Adrenal gland (tissue), 5 donors: ENCODE measurements at regions not wholly inside any gene's neighbourhood (a gene's known extent, or its start where the extent isn't known, plus 50 kb on each side); places are given as distances from the start of the nearest gene placed in this dataset.

ENCODE experiments used
- POLR2A ChIP-seq, 2 donors: fragments of 450-650 bp; IDR thresholded peaks; one replicate each; pipeline ENCODE4 v1.6.1; 2017; ENCODE audit warnings: antibody characterized with exemption in 2 of 2, mild to moderate bottlenecking in 2 of 2, moderate library complexity in 1 of 2
- TF ChIP-seq, protein P1 (sequence below), 6 experiments: fragments of 450-650 bp in 4 of 6; fragments of 200-600 bp in 2 of 6; sonication (generic) in 1 of 6; IDR thresholded peaks; 1 replicate in 5 of 6; 2 replicates in 1 of 6; pipeline versions ENCODE4 v1.5.1 to v1.8.0; 2016 to 2021; ENCODE audit warnings: antibody characterized with exemption in 6 of 6, mild to moderate bottlenecking in 2 of 6, moderate library complexity in 1 of 6
- donor health status: DM: no; HTN: no; CAD: no.

DNA sequence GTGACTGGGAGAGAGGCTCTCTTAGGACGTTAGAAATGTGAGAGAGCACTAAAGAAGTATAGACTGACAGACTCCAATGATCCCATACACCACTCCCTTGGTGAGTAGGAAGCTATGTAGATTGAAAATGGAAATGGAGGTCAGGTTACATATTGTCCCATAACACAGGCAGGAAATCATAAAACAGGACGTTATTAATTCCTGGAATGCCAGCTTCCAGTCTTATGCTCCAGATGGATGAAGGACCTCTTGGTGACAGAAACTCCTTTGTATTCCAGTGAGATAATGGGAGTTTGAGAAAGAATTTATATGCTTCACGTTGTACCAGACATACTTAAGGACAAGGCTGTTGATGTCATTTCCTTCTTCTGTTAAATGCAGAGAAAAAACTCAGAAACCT, 338.2 kb upstream of the ITGA1 start:
- TF ChIP-seq, protein P1, sequence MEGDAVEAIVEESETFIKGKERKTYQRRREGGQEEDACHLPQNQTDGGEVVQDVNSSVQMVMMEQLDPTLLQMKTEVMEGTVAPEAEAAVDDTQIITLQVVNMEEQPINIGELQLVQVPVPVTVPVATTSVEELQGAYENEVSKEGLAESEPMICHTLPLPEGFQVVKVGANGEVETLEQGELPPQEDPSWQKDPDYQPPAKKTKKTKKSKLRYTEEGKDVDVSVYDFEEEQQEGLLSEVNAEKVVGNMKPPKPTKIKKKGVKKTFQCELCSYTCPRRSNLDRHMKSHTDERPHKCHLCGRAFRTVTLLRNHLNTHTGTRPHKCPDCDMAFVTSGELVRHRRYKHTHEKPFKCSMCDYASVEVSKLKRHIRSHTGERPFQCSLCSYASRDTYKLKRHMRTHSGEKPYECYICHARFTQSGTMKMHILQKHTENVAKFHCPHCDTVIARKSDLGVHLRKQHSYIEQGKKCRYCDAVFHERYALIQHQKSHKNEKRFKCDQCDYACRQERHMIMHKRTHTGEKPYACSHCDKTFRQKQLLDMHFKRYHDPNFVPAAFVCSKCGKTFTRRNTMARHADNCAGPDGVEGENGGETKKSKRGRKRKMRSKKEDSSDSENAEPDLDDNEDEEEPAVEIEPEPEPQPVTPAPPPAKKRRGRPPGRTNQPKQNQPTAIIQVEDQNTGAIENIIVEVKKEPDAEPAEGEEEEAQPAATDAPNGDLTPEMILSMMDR (IDR thresholded peaks at IDR 0.05), result no peak
- no peak for TF ChIP-seq POLR2A (IDR thresholded peaks at IDR 0.05)
